OCI-LY7 (cell line): ENCODE measurements at regions not wholly inside any gene's neighbourhood (a gene's known extent, or its start where the extent isn't known, plus 50 kb on each side); places are given as distances from the start of the nearest gene placed in this dataset.

Experiments
- BruUV-seq: library from RNA; stranded (reverse); fragments of 400-500 nt; replicated peaks from 2 replicates; lab custom pipeline; 2021; lab: Mats Ljungman, UMichigan
- CTCF ChIA-PET: fragments of 300-600 bp; sonication (Branson Sonifier 250); formaldehyde crosslinking; loops from one replicate; lab custom pipeline; 2022; ENCODE audit warnings: antibody characterized with exemption; ENCODE audit not compliant: unreplicated experiment; lab: Charles Lee
- POLR2A ChIA-PET: fragments of 300-600 bp; sonication (Branson Sonifier 250); formaldehyde crosslinking; loops from one replicate; lab custom pipeline; 2022; ENCODE audit warnings: antibody characterized with exemption; lab: Charles Lee
- DNase-seq: peaks from one replicate; pipeline ENCODE4 v3.0.0-alpha.2; 2015; ENCODE audit warnings: low spot score
- H2AFZ ChIP-seq: fragments of 200-600 bp; sonication (generic), shearing (Covaris generic); 2 replicates; pipeline ENCODE4 v1.6.1; 2014; ENCODE audit warnings: mild to moderate bottlenecking, antibody characterized with exemption, low read length, moderate library complexity
- H3K27ac ChIP-seq: fragments of 200-600 bp; sonication (generic); 2 replicates; pipeline ENCODE4 v1.5.1; 2014; ENCODE audit warnings: mixed run types, low read depth, mild to moderate bottlenecking, moderate library complexity, low read length, inconsistent platforms; ENCODE audit not compliant: poor library complexity, severe bottlenecking
- H3K36me3 ChIP-seq: fragments of 200-600 bp; sonication (generic); 2 replicates; pipeline ENCODE4 v1.6.1; 2014; ENCODE audit warnings: mild to moderate bottlenecking, antibody characterized with exemption, low read length, moderate library complexity, mixed read lengths; ENCODE audit not compliant: insufficient read depth
- H3K4me1 ChIP-seq: fragments of 200-600 bp; sonication (generic); 2 replicates; pipeline ENCODE4 v1.5.1; 2014; ENCODE audit warnings: mild to moderate bottlenecking, low read length; ENCODE audit not compliant: insufficient read depth, poor library complexity, severe bottlenecking
- H3K4me2 ChIP-seq: fragments of 200-600 bp; sonication (generic); 2 replicates; pipeline ENCODE4 v1.6.1; 2014; ENCODE audit warnings: mild to moderate bottlenecking, low read length
- H3K4me3 ChIP-seq: fragments of 200-600 bp; sonication (generic); 2 replicates; pipeline ENCODE4 v1.5.1; 2014; ENCODE audit warnings: mild to moderate bottlenecking, low read depth, low read length; ENCODE audit not compliant: poor library complexity, severe bottlenecking
- H3K79me2 ChIP-seq: fragments of 200-600 bp; sonication (generic); 2 replicates; pipeline ENCODE4 v1.6.1; 2016; ENCODE audit warnings: low read depth, mild to moderate bottlenecking, low read length, moderate library complexity, mixed read lengths; ENCODE audit not compliant: insufficient read depth
- H3K9me2 ChIP-seq: fragments of 200-600 bp; sonication (generic); 2 replicates; pipeline ENCODE4 v1.6.1; 2016; ENCODE audit warnings: mild to moderate bottlenecking, low read length, mixed read lengths; ENCODE audit not compliant: insufficient read depth
- H3K9me3 ChIP-seq: fragments of 200-600 bp; sonication (generic); 2 replicates; pipeline ENCODE4 v1.6.1; 2014; ENCODE audit warnings: mild to moderate bottlenecking, mixed run types, low read length, mixed read lengths
- H4K20me1 ChIP-seq: fragments of 200-600 bp; sonication (generic); 2 replicates; pipeline ENCODE4 v1.6.1; 2014; ENCODE audit warnings: mild to moderate bottlenecking, antibody characterized with exemption, low read length, moderate library complexity, mixed read lengths; ENCODE audit not compliant: insufficient read depth
- CTCF ChIP-seq: fragments of 200-600 bp; sonication (generic); conservative IDR thresholded peaks from 2 replicates; pipeline ENCODE4 v1.5.1; 2014; ENCODE audit warnings: mild to moderate bottlenecking, antibody characterized with exemption, low read length, moderate library complexity, mixed read lengths
- EZH2phosphoT487 ChIP-seq: fragments of 200-600 bp; sonication (generic); IDR thresholded peaks from 2 replicates; pipeline ENCODE4 v1.6.1; 2018; ENCODE audit warnings: low read depth, borderline replicate concordance, mild to moderate bottlenecking, mixed run types, antibody characterized with exemption, low read length, moderate library complexity, mixed read lengths
- intact Hi-C: fragments of 100-400 bp; cut with micrococcal nuclease; formaldehyde crosslinking; loops from one replicate; pipeline ENCODE4 v1.10.0; 2022; ENCODE audit not compliant: unreplicated experiment

- H3K79me2 ChIP-seq, result no peaks in the 10 kb centered on the region
Observed at GRCh38 chr1:221850470-221851187, 108.7 kb upstream of the DUSP10 start.

GRCh38 chr1:221849897-221850296 is 108.0 kb upstream of the DUSP10 start:
- Histone ChIP-seq H3K79me2 (no peaks in the 10 kb centered on the region), H3K27ac (no peak overlapping the region), H4K20me1 (no peaks in the 10 kb centered on the region), H2AFZ (no peak overlapping the region), H3K36me3 (no peaks in the 10 kb centered on the region), H3K4me1 (no peaks in the 10 kb centered on the region), H3K4me2 (no peak overlapping the region), H3K9me3 (no peaks in the 10 kb centered on the region), H3K9me2 (no peaks in the 10 kb centered on the region), H3K4me3 (no peak overlapping the region)
- ChIA-PET POLR2A (interaction anchor here (0.5 to 0.6 kb wide), 2 partner anchors 159 to 514 kb away, joined by 3 to 4 read pairs; no protein-coding TSS in a partner anchor), CTCF (no interaction called here)
- no peak for DNase-seq
- intact Hi-C loops, result no loop called here
- TF ChIP-seq EZH2phosphoT487 (no peak), CTCF (no peak)
- no TSS peak for BruUV-seq

More at GRCh38 chr1:221850470-221851187, 108.7 kb upstream of the DUSP10 start:
- H2AFZ ChIP-seq, result no peak overlapping the region
- no peaks in the 10 kb centered on the region for H3K36me3 ChIP-seq
- H3K9me2 ChIP-seq, result no peaks in the 10 kb centered on the region
- no peak overlapping the region for H3K4me2 ChIP-seq
- no peak overlapping the region for H3K4me3 ChIP-seq
- ChIA-PET POLR2A (interaction anchor here (0.5 to 0.6 kb wide), 2 partner anchors 158 to 515 kb away, joined by 3 to 4 read pairs; no protein-coding TSS in a partner anchor), CTCF (no interaction called here)
- TF ChIP-seq EZH2phosphoT487, result no peak
- H4K20me1 ChIP-seq, result no peaks in the 10 kb centered on the region
- no peak overlapping the region for H3K27ac ChIP-seq
- DNase-seq, result no peak
- BruUV-seq, result no TSS peak
- intact Hi-C loops, result no loop called here
- H3K4me1 ChIP-seq, result no peaks in the 10 kb centered on the region
- H3K9me3 ChIP-seq, result no peaks in the 10 kb centered on the region

GRCh38 chr1:221849110-221849509 is 107.2 kb upstream of the DUSP10 start:
- ChIA-PET CTCF (no interaction called here), POLR2A (no interaction called here)
- DNase-seq, result no peak
- intact Hi-C loops, result no loop called here
- H3K9me2 ChIP-seq, result no peaks in the 10 kb centered on the region
- no TSS peak for BruUV-seq
- H4K20me1 ChIP-seq, result no peaks in the 10 kb centered on the region
- no peak overlapping the region for H3K27ac ChIP-seq
- no peaks in the 10 kb centered on the region for H3K79me2 ChIP-seq
- no peaks in the 10 kb centered on the region for H3K9me3 ChIP-seq
- no peak overlapping the region for H3K4me2 ChIP-seq
- H2AFZ ChIP-seq, result no peak overlapping the region
- no peaks in the 10 kb centered on the region for H3K36me3 ChIP-seq
- H3K4me3 ChIP-seq, result no peak overlapping the region
- no peak for TF ChIP-seq EZH2phosphoT487
- TF ChIP-seq CTCF, result no peak
- H3K4me1 ChIP-seq, result no peaks in the 10 kb centered on the region
